Mesendoderm (in vitro differentiated cells): ENCODE measurements at regions not wholly inside any gene's neighbourhood (a gene's known extent, or its start where the extent isn't known, plus 50 kb on each side); places are given as distances from the start of the nearest gene placed in this dataset.

Experiments used
- DNase-seq: peaks from one replicate; pipeline ENCODE4 v3.0.0; 2013
- H2AK5ac ChIP-seq: 2 replicates; pipeline ENCODE4 v1.6.1; 2013; ENCODE audit warnings: low read length, inconsistent platforms
- H2BK120ac ChIP-seq: 2 replicates; pipeline ENCODE4 v1.6.1; 2013; ENCODE audit warnings: low read depth, mild to moderate bottlenecking, low read length, moderate library complexity, mixed read lengths
- H2BK15ac ChIP-seq: replicated peaks from 2 replicates; pipeline ENCODE4 v1.6.1; 2013; ENCODE audit warnings: low read depth, mild to moderate bottlenecking, moderate library complexity
- H2BK5ac ChIP-seq: 2 replicates; pipeline ENCODE4 v1.6.1; 2013; ENCODE audit warnings: low read length, inconsistent platforms
- H3K18ac ChIP-seq: 2 replicates; pipeline ENCODE4 v1.6.1; 2013; ENCODE audit warnings: mild to moderate bottlenecking, low read length, mixed read lengths
- H3K23ac ChIP-seq: one replicate; pipeline ENCODE4 v1.6.1; 2013; ENCODE audit warnings: low read length
- H3K27ac ChIP-seq: 2 replicates; pipeline ENCODE4 v1.5.1; 2013; ENCODE audit warnings: low read depth, mild to moderate bottlenecking, inconsistent platforms, low read length, moderate library complexity
- H3K27me3 ChIP-seq: 2 replicates; pipeline ENCODE4 v1.6.1; 2013; ENCODE audit warnings: low read length, control low read depth, mild to moderate bottlenecking, inconsistent platforms; ENCODE audit not compliant: insufficient read depth, poor library complexity
- H3K36me3 ChIP-seq: 2 replicates; pipeline ENCODE4 v1.6.1; 2013; ENCODE audit warnings: low read length, inconsistent platforms; ENCODE audit not compliant: control insufficient read depth, insufficient read depth
- H3K4ac ChIP-seq: one replicate; pipeline ENCODE4 v1.6.1; 2013; ENCODE audit warnings: low read depth, mild to moderate bottlenecking, low read length, moderate library complexity
- H3K4me1 ChIP-seq: 2 replicates; pipeline ENCODE4 v1.6.1; 2013; ENCODE audit warnings: low read depth, low read length, inconsistent platforms; ENCODE audit not compliant: control insufficient read depth
- H3K4me2 ChIP-seq: 2 replicates; pipeline ENCODE4 v1.6.1; 2013; ENCODE audit warnings: low read length
- H3K4me3 ChIP-seq: 2 replicates; pipeline ENCODE4 v1.5.1; 2013; ENCODE audit warnings: mild to moderate bottlenecking, low read length
- H3K56ac ChIP-seq: one replicate; pipeline ENCODE4 v1.6.1; 2013; ENCODE audit warnings: low read length
- H3K79me1 ChIP-seq: 2 replicates; pipeline ENCODE4 v1.6.1; 2013; ENCODE audit warnings: low read length, inconsistent platforms
- H3K79me2 ChIP-seq: 2 replicates; pipeline ENCODE4 v1.6.1; 2013; ENCODE audit warnings: mild to moderate bottlenecking, low read length; ENCODE audit not compliant: control insufficient read depth, insufficient read depth
- H3K9ac ChIP-seq: 2 replicates; pipeline ENCODE4 v1.6.1; 2013; ENCODE audit warnings: low read length, inconsistent platforms
- H4K5ac ChIP-seq: one replicate; pipeline ENCODE4 v1.6.1; 2013; ENCODE audit warnings: low read length
- H4K8ac ChIP-seq: one replicate; pipeline ENCODE4 v1.6.1; 2013; ENCODE audit warnings: low read depth, mild to moderate bottlenecking, control low read depth, low read length, moderate library complexity
- WGBS: extraction: QIAGEN DNeasy Blood & Tissue Kit; methylation state at CpG from one replicate; pipeline ENCODE4 v1.1.7; 2013; ENCODE audit warnings: low lambda C conversion rate, missing lambda C conversion rate; ENCODE audit not compliant: insufficient coverage; ENCODE audit errors: extremely low coverage; 5-methylcytosine and 5-hydroxymethylcytosine counted together

- H3K4me1 ChIP-seq, result no peaks in the 10 kb centered on the region
- H3K18ac ChIP-seq, result no peak overlapping the region
- no peak overlapping the region for H3K4me3 ChIP-seq
- H2BK15ac ChIP-seq, result no peak overlapping the region
- H3K4me2 ChIP-seq, result no peak overlapping the region
- H4K8ac ChIP-seq, result no peak overlapping the region
- H2BK5ac ChIP-seq, result no peak overlapping the region
- H4K5ac ChIP-seq, result no peak overlapping the region
- no peak overlapping the region for H3K9ac ChIP-seq
- H3K27ac ChIP-seq, result no peak overlapping the region
- H3K36me3 ChIP-seq, result no peaks in the 10 kb centered on the region
- no peak overlapping the region for H2BK120ac ChIP-seq
- no peak overlapping the region for H3K23ac ChIP-seq
- H3K4ac ChIP-seq, result no peak overlapping the region
- no peaks in the 10 kb centered on the region for H3K79me2 ChIP-seq
- H2AK5ac ChIP-seq, result no peak overlapping the region
- no CpG with 5 or more reads among the region's 27 CpGs for WGBS
- DNase-seq, result no peak
- no peak overlapping the region for H3K56ac ChIP-seq
- H3K27me3 ChIP-seq, result no peaks in the 10 kb centered on the region
- H3K79me1 ChIP-seq, result no peaks in the 10 kb centered on the region
Measured at GRCh38 chr5:27267209-27267824, 228.9 kb upstream of the CDH9 start.

- no peak overlapping the region for H3K27ac ChIP-seq
- no peak overlapping the region for H3K18ac ChIP-seq
- H2BK15ac ChIP-seq, result no peak overlapping the region
- no peak overlapping the region for H4K5ac ChIP-seq
- DNase-seq, result no peak
- no peaks in the 10 kb centered on the region for H3K4me1 ChIP-seq
- no peaks in the 10 kb centered on the region for H3K79me2 ChIP-seq
- no peak overlapping the region for H3K4me2 ChIP-seq
- H4K8ac ChIP-seq, result no peak overlapping the region
- no peak overlapping the region for H3K23ac ChIP-seq
- no peak overlapping the region for H3K4me3 ChIP-seq
- H3K79me1 ChIP-seq, result no peaks in the 10 kb centered on the region
- no peaks in the 10 kb centered on the region for H3K27me3 ChIP-seq
- H3K4ac ChIP-seq, result no peak overlapping the region
- no peak overlapping the region for H3K9ac ChIP-seq
- H2BK5ac ChIP-seq, result no peak overlapping the region
- H2BK120ac ChIP-seq, result no peak overlapping the region
- no peak overlapping the region for H2AK5ac ChIP-seq
- no CpG with 5 or more reads among the region's 2 CpGs for WGBS
- no peaks in the 10 kb centered on the region for H3K36me3 ChIP-seq
- no peak overlapping the region for H3K56ac ChIP-seq
Measured at GRCh38 chr5:27266184-27266583, 227.8 kb upstream of the CDH9 start.

DNA sequence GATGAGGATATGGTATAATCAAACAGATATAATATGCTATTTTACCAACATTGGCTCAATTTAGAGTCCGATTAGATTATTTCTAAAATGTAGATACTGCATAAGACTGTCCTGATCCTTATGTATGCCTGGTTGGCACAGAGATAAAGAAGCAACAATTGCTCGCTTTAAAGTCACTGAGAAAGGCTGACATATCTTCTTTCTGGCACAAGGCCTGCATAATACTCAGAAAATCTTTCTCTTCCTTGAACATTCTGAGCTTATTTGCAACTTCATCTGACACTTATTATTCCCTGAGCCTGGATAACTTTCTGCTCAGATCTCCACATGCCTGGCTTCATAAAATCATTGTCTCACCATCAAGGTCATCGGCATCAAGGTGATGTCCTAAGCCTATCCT is 219.3 kb upstream of the CDH9 start:
- H3K18ac ChIP-seq, result no peak overlapping the region
- no peak overlapping the region for H3K9ac ChIP-seq
- DNase-seq, result no peak
- no CpG with 5 or more reads among the region's 3 CpGs for WGBS
- H3K79me1 ChIP-seq, result no peaks in the 10 kb centered on the region
- H3K4me1 ChIP-seq, result no peaks in the 10 kb centered on the region
- H3K4me2 ChIP-seq, result no peak overlapping the region
- H3K4me3 ChIP-seq, result no peak overlapping the region
- no peak overlapping the region for H3K56ac ChIP-seq
- no peak overlapping the region for H2BK15ac ChIP-seq
- H2AK5ac ChIP-seq, result no peak overlapping the region
- H3K23ac ChIP-seq, result no peak overlapping the region
- no peak overlapping the region for H2BK5ac ChIP-seq
- no peak overlapping the region for H2BK120ac ChIP-seq
- no peak overlapping the region for H4K8ac ChIP-seq
- no peak overlapping the region for H4K5ac ChIP-seq
- no peaks in the 10 kb centered on the region for H3K79me2 ChIP-seq
- no peaks in the 10 kb centered on the region for H3K27me3 ChIP-seq
- no peak overlapping the region for H3K27ac ChIP-seq
- no peak overlapping the region for H3K4ac ChIP-seq
- H3K36me3 ChIP-seq, result no peaks in the 10 kb centered on the region

GRCh38 chr5:27252911-27253310 is 214.5 kb upstream of the CDH9 start:
- Histone ChIP-seq H3K4ac (no peak overlapping the region), H3K18ac (no peak overlapping the region), H3K27ac (no peak overlapping the region), H3K23ac (no peak overlapping the region), H3K4me1 (no peaks in the 10 kb centered on the region), H3K79me2 (no peaks in the 10 kb centered on the region), H3K36me3 (no peaks in the 10 kb centered on the region), H2AK5ac (no peak overlapping the region), H3K4me2 (no peak overlapping the region), H4K8ac (no peak overlapping the region), H3K79me1 (no peaks in the 10 kb centered on the region), H3K4me3 (no peak overlapping the region), H2BK15ac (no peak overlapping the region), H4K5ac (no peak overlapping the region), H2BK5ac (no peak overlapping the region), H3K27me3 (no peaks in the 10 kb centered on the region), H2BK120ac (no peak overlapping the region), H3K56ac (no peak overlapping the region), H3K9ac (no peak overlapping the region)
- no CpG with 5 or more reads among the region's 2 CpGs for WGBS
- no peak for DNase-seq

DNA sequence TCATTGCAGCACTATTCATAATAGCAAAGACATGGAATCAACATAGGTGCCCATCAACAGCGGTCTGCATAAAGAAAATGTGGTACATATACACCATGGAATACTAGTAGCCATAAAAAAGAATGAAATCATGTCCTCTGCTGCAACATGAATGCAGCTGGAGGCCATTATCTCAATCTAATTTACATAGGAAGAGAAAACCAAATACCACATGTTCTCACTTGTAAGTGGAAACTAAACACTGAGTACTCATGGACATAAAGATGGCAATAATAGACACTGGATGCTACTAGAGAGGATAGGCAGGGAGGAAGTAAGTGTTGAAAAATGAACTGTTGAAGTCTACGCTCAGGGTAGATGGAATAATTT is 203.9 kb upstream of the CDH9 start:
- Histone ChIP-seq H3K56ac (no peak overlapping the region), H3K4me2 (no peak overlapping the region), H2BK5ac (no peak overlapping the region), H2BK15ac (no peak overlapping the region), H2BK120ac (no peak overlapping the region), H3K4me3 (no peak overlapping the region), H4K5ac (no peak overlapping the region), H3K79me1 (no peaks in the 10 kb centered on the region), H3K9ac (no peak overlapping the region), H3K4me1 (no peaks in the 10 kb centered on the region), H3K27me3 (no peaks in the 10 kb centered on the region), H3K79me2 (no peaks in the 10 kb centered on the region), H3K23ac (no peak overlapping the region), H3K27ac (no peak overlapping the region), H3K18ac (no peak overlapping the region), H4K8ac (no peak overlapping the region), H3K36me3 (no peaks in the 10 kb centered on the region), H3K4ac (no peak overlapping the region), H2AK5ac (no peak overlapping the region)
- no CpG with 5 or more reads among the region's 2 CpGs for WGBS
- no peak for DNase-seq

GRCh38 chr5:27241564-27242257 is 203.3 kb upstream of the CDH9 start:
- peak; percentile 47 for DNase-seq
- no peak overlapping the region for H4K5ac ChIP-seq

More at GRCh38 chr5:27241564-27242257, 203.3 kb upstream of the CDH9 start:
- H3K18ac ChIP-seq, result no peak overlapping the region
- no peak overlapping the region for H3K23ac ChIP-seq
- no peak overlapping the region for H3K4me3 ChIP-seq
- no peaks in the 10 kb centered on the region for H3K79me1 ChIP-seq
- no peak overlapping the region for H3K56ac ChIP-seq
- no peaks in the 10 kb centered on the region for H3K4me1 ChIP-seq
- H4K8ac ChIP-seq, result no peak overlapping the region
- H2AK5ac ChIP-seq, result no peak overlapping the region
- H3K27ac ChIP-seq, result no peak overlapping the region
- H2BK15ac ChIP-seq, result no peak overlapping the region
- no peak overlapping the region for H2BK5ac ChIP-seq
- no peak overlapping the region for H3K9ac ChIP-seq
- no peaks in the 10 kb centered on the region for H3K27me3 ChIP-seq
- no peaks in the 10 kb centered on the region for H3K79me2 ChIP-seq
- H3K4me2 ChIP-seq, result no peak overlapping the region
- H3K36me3 ChIP-seq, result no peaks in the 10 kb centered on the region
- no peak overlapping the region for H3K4ac ChIP-seq
- no CpG with 5 or more reads among the region's 5 CpGs for WGBS
- no peak overlapping the region for H2BK120ac ChIP-seq
